H1 (cell line): ENCODE measurements at regions not wholly inside any gene's neighbourhood (a gene's known extent, or its start where the extent isn't known, plus 50 kb on each side); places are given as distances from the start of the nearest gene placed in this dataset.

ENCODE experiments used
- CHD2 ChIP-seq: IDR thresholded peaks from 2 replicates; pipeline ENCODE4 v1.6.1; 2012; ENCODE audit warnings: low read length, improper control_type of control experiment
- CREB1 ChIP-seq: IDR thresholded peaks from 2 replicates; pipeline ENCODE4 v1.6.1; 2012; ENCODE audit warnings: inconsistent platforms
- EP300 ChIP-seq, 2 experiments: IDR thresholded peaks; 1 replicate in 1 of 2; 2 replicates in 1 of 2; pipeline ENCODE4 v1.6.1; 2011 to 2012; ENCODE audit warnings: low read depth in 2 of 2, low read length in 2 of 2, mild to moderate bottlenecking in 2 of 2, borderline replicate concordance in 1 of 2, inconsistent platforms in 1 of 2, moderate library complexity in 1 of 2
- EZH2 ChIP-seq: fragments of 200-600 bp; sonication (generic); IDR thresholded peaks from 2 replicates; pipeline ENCODE4 v1.7.1; 2012; ENCODE audit warnings: low read depth, mild to moderate bottlenecking, moderate library complexity, low read length, inconsistent platforms; ENCODE audit not compliant: severe bottlenecking
- HDAC6 ChIP-seq: IDR thresholded peaks from one replicate; pipeline ENCODE4 v1.7.1; 2012; ENCODE audit warnings: low read depth, mild to moderate bottlenecking, inconsistent platforms, low read length, moderate library complexity
- POLR2A ChIP-seq, 2 experiments: IDR thresholded peaks; 1 replicate in 1 of 2; 2 replicates in 1 of 2; pipeline ENCODE4 v1.6.1; 2011; ENCODE audit warnings: low read depth in 2 of 2, low read length in 2 of 2, mild to moderate bottlenecking in 2 of 2; ENCODE audit errors: control extremely low read depth in 1 of 2
- POLR2AphosphoS5 ChIP-seq: IDR thresholded peaks from 2 replicates; pipeline ENCODE4 v1.6.1; 2011; ENCODE audit warnings: low read depth, low read length
- RAD21 ChIP-seq, 2 experiments: IDR thresholded peaks in 1 of 2; conservative IDR thresholded peaks in 1 of 2; 2 replicates each; pipeline ENCODE4 v1.6.1; 2011; ENCODE audit warnings: low read depth in 2 of 2, low read length in 2 of 2, improper control_type of control experiment in 1 of 2, inconsistent platforms in 1 of 2, mild to moderate bottlenecking in 1 of 2, moderate library complexity in 1 of 2
- RNF2 ChIP-seq: fragments of 200-900, 300-1000 bp; sonication (generic); IDR thresholded peaks from 2 replicates; pipeline ENCODE4 v1.7.1; 2016; ENCODE audit warnings: borderline replicate concordance, low read depth, mild to moderate bottlenecking, antibody characterized with exemption, low read length; ENCODE audit not compliant: poor library complexity, severe bottlenecking; ENCODE audit errors: missing control alignments
- SAP30 ChIP-seq: fragments of 300-600 bp; sonication (generic); IDR thresholded peaks from 2 replicates; pipeline ENCODE4 v1.7.1; 2012; ENCODE audit warnings: low read length, moderate library complexity, mild to moderate bottlenecking, inconsistent platforms; ENCODE audit not compliant: insufficient read depth, insufficient replicate concordance
- YY1 ChIP-seq: IDR thresholded peaks from 2 replicates; pipeline ENCODE4 v1.6.1; 2011; ENCODE audit warnings: low read depth, mild to moderate bottlenecking, low read length
- ZNF274 ChIP-seq: IDR thresholded peaks from 2 replicates; pipeline ENCODE4 v1.7.0; 2012; ENCODE audit warnings: low read length, borderline replicate concordance; ENCODE audit errors: extremely low read depth
- TF ChIP-seq, protein P1 (sequence below), 3 experiments: IDR thresholded peaks; 1 replicate in 2 of 3; 2 replicates in 1 of 3; pipeline versions ENCODE4 v1.5.1 to v1.6.1; 2011; ENCODE audit warnings: low read length in 3 of 3, mild to moderate bottlenecking in 3 of 3, inconsistent platforms in 2 of 3, low read depth in 1 of 3, moderate library complexity in 1 of 3; ENCODE audit not compliant: insufficient read depth in 1 of 3; ENCODE audit errors: control extremely low read depth in 1 of 3
- TF ChIP-seq, protein P2 (sequence below): IDR thresholded peaks from 2 replicates; pipeline ENCODE4 v1.6.1; 2012; ENCODE audit warnings: inconsistent platforms

DNA sequence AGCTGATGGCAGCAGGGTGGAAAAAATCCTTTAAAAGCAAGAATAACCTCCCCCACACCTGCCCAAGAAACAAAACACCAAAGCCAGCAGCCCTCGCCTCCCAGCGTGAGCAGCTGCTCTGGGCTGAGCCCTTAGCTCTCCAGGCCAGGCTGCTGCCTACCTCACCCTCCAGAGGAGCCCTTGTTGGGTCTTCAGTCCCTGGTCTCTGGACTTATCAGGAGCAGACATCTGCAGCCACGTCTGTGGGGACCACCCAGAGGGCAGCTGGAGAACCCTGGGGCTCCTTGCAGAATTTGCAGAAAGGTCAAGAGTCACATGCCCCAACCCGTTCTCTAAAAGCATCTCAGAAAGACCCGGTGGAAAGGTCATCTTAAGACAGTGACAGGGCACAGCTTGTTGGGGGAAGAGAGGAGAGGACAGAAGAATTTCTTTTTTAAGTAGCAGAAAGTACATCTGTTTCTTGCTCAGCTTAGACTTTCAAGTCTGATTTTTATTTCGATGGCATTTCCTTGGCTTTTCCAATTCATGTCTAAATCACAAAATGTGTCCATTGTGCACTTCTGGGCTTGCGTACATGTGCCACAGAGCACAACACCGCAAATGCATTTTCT is 425.7 kb upstream of the NFE2L3 start:
- TF ChIP-seq EP300 (IDR thresholded peaks at IDR 0.05; ENCODE audit: borderline replicate concordance in 1 of 2, low read depth in 2 of 2, low read length in 2 of 2) (no peak), POLR2A (IDR thresholded peaks at IDR 0.05; ENCODE audit: control extremely low read depth in 1 of 2, low read depth in 2 of 2, low read length in 2 of 2) (no peak), POLR2AphosphoS5 (no peak), YY1 (no peak), CHD2 (no peak), EZH2 (no peak), RAD21 (IDR thresholded peaks at IDR 0.05 in 1 of 2, conservative IDR thresholded peaks at IDR 0.05 in 1 of 2; ENCODE audit: low read depth in 2 of 2, low read length in 2 of 2) (no peak), SAP30 (no peak), CREB1 (no peak), ZNF274 (no peak), RNF2 (no peak), HDAC6 (no peak)
- TF ChIP-seq, protein P1, sequence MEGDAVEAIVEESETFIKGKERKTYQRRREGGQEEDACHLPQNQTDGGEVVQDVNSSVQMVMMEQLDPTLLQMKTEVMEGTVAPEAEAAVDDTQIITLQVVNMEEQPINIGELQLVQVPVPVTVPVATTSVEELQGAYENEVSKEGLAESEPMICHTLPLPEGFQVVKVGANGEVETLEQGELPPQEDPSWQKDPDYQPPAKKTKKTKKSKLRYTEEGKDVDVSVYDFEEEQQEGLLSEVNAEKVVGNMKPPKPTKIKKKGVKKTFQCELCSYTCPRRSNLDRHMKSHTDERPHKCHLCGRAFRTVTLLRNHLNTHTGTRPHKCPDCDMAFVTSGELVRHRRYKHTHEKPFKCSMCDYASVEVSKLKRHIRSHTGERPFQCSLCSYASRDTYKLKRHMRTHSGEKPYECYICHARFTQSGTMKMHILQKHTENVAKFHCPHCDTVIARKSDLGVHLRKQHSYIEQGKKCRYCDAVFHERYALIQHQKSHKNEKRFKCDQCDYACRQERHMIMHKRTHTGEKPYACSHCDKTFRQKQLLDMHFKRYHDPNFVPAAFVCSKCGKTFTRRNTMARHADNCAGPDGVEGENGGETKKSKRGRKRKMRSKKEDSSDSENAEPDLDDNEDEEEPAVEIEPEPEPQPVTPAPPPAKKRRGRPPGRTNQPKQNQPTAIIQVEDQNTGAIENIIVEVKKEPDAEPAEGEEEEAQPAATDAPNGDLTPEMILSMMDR (IDR thresholded peaks at IDR 0.05; ENCODE audit: control extremely low read depth in 1 of 3, insufficient read depth in 1 of 3, low read depth in 1 of 3, low read length in 3 of 3) = no peak
- TF ChIP-seq, protein P2, sequence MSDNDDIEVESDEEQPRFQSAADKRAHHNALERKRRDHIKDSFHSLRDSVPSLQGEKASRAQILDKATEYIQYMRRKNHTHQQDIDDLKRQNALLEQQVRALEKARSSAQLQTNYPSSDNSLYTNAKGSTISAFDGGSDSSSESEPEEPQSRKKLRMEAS = 0 out of 2 replicates have a peak, but pooled peaks have one; percentile 30
